ENCODE measurements at regions not wholly inside any gene's neighbourhood (a gene's known extent, or its start where the extent isn't known, plus 50 kb on each side); places are given as distances from the start of the nearest gene placed in this dataset.

GRCh38 chr6:121522771-121523386 is 87.4 kb downstream of the GJA1 start:
- H3K27me3 ChIP-seq, result no peaks in the 10 kb centered on the region
- H3K4me1 ChIP-seq, result peaks cover 0 to 18% (median 0%) of the 10 kb centered on the region in 12 donors
- H3K27ac ChIP-seq, result peak overlapping the region in 8 of 12 donors; percentile 35 to 58 (median 52)
- H3K36me3 ChIP-seq, result no peaks in the 10 kb centered on the region
- peak overlapping the region in 3 of 12 donors; percentile 11 to 16 (median 15) for H3K4me3 ChIP-seq
- WGBS, 4 donors, result 77 to 80% (median 79%) methylated on average over 3 of the region's 3 CpGs
- H3K9me3 ChIP-seq, result no peaks in the 10 kb centered on the region
- intact Hi-C loops (cut with DNase I), result no loop called here
- TF ChIP-seq POLR2A (IDR thresholded peaks at IDR 0.05), result no peak
- TF ChIP-seq, protein P1, sequence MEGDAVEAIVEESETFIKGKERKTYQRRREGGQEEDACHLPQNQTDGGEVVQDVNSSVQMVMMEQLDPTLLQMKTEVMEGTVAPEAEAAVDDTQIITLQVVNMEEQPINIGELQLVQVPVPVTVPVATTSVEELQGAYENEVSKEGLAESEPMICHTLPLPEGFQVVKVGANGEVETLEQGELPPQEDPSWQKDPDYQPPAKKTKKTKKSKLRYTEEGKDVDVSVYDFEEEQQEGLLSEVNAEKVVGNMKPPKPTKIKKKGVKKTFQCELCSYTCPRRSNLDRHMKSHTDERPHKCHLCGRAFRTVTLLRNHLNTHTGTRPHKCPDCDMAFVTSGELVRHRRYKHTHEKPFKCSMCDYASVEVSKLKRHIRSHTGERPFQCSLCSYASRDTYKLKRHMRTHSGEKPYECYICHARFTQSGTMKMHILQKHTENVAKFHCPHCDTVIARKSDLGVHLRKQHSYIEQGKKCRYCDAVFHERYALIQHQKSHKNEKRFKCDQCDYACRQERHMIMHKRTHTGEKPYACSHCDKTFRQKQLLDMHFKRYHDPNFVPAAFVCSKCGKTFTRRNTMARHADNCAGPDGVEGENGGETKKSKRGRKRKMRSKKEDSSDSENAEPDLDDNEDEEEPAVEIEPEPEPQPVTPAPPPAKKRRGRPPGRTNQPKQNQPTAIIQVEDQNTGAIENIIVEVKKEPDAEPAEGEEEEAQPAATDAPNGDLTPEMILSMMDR (IDR thresholded peaks at IDR 0.05), result no peak
- DNase-seq (no peak), ATAC-seq (peak in 1 of 4 donors; percentile 35)

DNA sequence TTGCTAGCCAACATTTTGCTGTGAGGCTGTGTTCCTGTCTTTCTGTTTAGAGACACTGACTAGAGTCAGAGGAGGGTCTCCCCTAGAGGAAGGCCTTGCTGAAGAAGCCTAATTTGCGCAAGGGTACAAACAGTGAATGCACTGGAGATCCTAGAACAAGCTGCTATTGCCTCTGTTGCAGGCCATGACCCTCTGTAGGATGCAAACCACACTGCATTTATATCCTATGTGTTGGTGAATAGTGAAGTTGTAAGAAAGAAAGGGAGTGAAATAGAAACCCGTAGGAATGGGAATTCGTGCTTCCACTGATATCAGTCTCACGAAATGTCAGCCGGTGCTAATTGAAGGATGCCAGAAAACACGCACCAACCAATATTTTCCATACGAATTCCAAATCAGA is 88.2 kb downstream of the GJA1 start:
- H3K27ac ChIP-seq, result peak overlapping the region in 1 of 12 donors; percentile 53
- H3K9me3 ChIP-seq, result no peaks in the 10 kb centered on the region
- no peaks in the 10 kb centered on the region for H3K27me3 ChIP-seq
- DNase-seq (no peak), ATAC-seq (no peak)
- intact Hi-C loops (cut with DNase I), result no loop called here
- WGBS, 4 donors, result 63 to 82% (median 72%) methylated on average over 7 of the region's 7 CpGs
- H3K4me1 ChIP-seq, result peaks cover 0 to 18% (median 0%) of the 10 kb centered on the region in 12 donors
- H3K36me3 ChIP-seq, result no peaks in the 10 kb centered on the region
- no peak for TF ChIP-seq POLR2A (IDR thresholded peaks at IDR 0.05)
- TF ChIP-seq, protein P1 (IDR thresholded peaks at IDR 0.05), result no peak
- H3K4me3 ChIP-seq, result no peak overlapping the region

DNA sequence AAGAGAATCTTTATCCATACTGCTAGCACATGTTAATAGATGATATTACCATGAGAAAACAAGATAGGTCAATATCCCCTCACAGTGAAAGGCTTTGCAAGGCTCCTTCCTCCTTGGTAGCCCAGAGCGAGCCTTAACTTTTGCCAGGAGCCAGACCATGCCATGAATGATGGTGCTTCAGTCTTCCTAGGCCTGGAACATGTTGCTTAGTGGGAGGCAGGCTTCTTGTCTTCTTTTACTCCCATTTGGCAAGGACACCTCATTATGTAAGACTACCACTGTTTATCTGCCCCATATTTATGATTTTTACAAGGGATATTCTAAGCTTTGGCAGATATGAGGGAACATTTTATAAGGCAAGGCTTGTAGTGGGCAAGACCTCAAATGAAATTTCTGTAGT is 90.8 kb downstream of the GJA1 start:
- Histone ChIP-seq H3K27me3 (no peaks in the 10 kb centered on the region), H3K27ac (no peak overlapping the region), H3K4me3 (no peak overlapping the region), H3K4me1 (peaks cover 0 to 18% (median 0%) of the 10 kb centered on the region in 12 donors), H3K9me3 (no peaks in the 10 kb centered on the region), H3K36me3 (no peaks in the 10 kb centered on the region)
- DNase-seq (no peak), ATAC-seq (no peak)
- WGBS, 4 donors, result 87 to 100% (median 96%) methylated on average over 1 of the region's 1 CpG
- TF ChIP-seq, protein P1 (IDR thresholded peaks at IDR 0.05), result no peak
- TF ChIP-seq POLR2A (IDR thresholded peaks at IDR 0.05), result no peak
- intact Hi-C loops (cut with DNase I), result no loop called here

DNA sequence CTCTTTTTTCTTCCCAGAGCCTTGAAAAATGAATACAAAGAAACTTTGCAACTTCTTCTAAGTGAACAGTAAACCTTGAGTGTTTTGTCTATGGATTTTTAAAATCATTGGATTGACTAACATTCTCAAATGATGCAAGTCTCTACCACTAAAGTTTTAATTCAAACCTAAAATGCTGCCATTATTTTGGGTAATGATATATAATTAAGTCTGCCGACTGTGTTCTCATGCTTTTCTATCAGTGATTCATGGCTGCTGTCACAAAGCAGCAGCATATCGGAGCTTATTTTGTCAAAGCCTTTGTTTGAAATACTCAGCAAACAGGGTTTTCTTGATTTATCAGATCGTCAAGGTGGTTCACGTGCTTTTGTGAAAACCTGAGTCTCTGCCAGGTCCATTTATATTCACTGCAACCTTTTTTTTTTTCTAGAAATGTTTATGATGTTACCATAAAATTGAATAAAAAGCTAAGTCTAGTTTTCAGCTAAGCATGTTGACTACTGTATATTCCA is 96.3 kb downstream of the GJA1 start:
- DNase-seq (no peak), ATAC-seq (no peak)
- TF ChIP-seq, protein P1 (IDR thresholded peaks at IDR 0.05), result no peak
- no peak for TF ChIP-seq POLR2A (IDR thresholded peaks at IDR 0.05)
- Histone ChIP-seq H3K4me3 (no peak overlapping the region), H3K27me3 (no peaks in the 10 kb centered on the region), H3K36me3 (no peaks in the 10 kb centered on the region), H3K9me3 (no peaks in the 10 kb centered on the region), H3K4me1 (no peaks in the 10 kb centered on the region), H3K27ac (no peak overlapping the region)
- intact Hi-C loops (cut with DNase I), result no loop called here
- 72 to 85% (median 78%) methylated on average over 4 of the region's 4 CpGs for WGBS, 4 donors

Measured in heart left ventricle (tissue), 16 donors.